Glutamatergic neuron (in vitro differentiated cells): ENCODE measurements at regions not wholly inside any gene's neighbourhood (a gene's known extent, or its start where the extent isn't known, plus 50 kb on each side); places are given as distances from the start of the nearest gene placed in this dataset.
"Not testable (repeated sequence)": the region's sequence is repeated elsewhere in the genome, so short reads cannot be mapped to it uniquely, and the experiment has no call there.

Experiments
- DNase-seq: peaks from one replicate; pipeline ENCODE4 v3.0.0; 2022
- H3K27ac Mint-ChIP-seq: one replicate; pipeline ENCODE4 v1.8.0; 2020; ENCODE audit warnings: mild to moderate bottlenecking, mixed read lengths, inconsistent platforms; ENCODE audit not compliant: unreplicated experiment
- H3K27me3 Mint-ChIP-seq: one replicate; pipeline ENCODE4 v1.8.0; 2020; ENCODE audit warnings: mild to moderate bottlenecking, moderate library complexity, mixed read lengths, inconsistent platforms; ENCODE audit not compliant: unreplicated experiment
- H3K36me3 Mint-ChIP-seq: one replicate; pipeline ENCODE4 v1.8.0; 2020; ENCODE audit warnings: mild to moderate bottlenecking, mixed read lengths, inconsistent platforms; ENCODE audit not compliant: unreplicated experiment
- H3K4me1 Mint-ChIP-seq: one replicate; pipeline ENCODE4 v1.8.0; 2020; ENCODE audit warnings: mild to moderate bottlenecking, low read depth, mixed read lengths, inconsistent platforms; ENCODE audit not compliant: unreplicated experiment
- H3K4me3 Mint-ChIP-seq: one replicate; pipeline ENCODE4 v1.8.0; 2020; ENCODE audit warnings: mild to moderate bottlenecking, mixed read lengths, inconsistent platforms; ENCODE audit not compliant: unreplicated experiment
- H3K9me3 Mint-ChIP-seq: one replicate; pipeline ENCODE4 v1.8.0; 2020; ENCODE audit warnings: mild to moderate bottlenecking, moderate library complexity, mixed read lengths, inconsistent platforms; ENCODE audit not compliant: unreplicated experiment
- TF ChIP-seq, protein P1 (sequence below): fragments of 200-600 bp; sonication (generic); IDR thresholded peaks from one replicate; pipeline ENCODE4 v1.5.0; 2021; ENCODE audit not compliant: partially characterized antibody, unreplicated experiment

- Mint-ChIP-seq H3K27ac (peak overlapping the region; percentile 2), H3K27me3 (peaks cover 4% of the 10 kb centered on the region), H3K9me3 (peaks cover 1% of the 10 kb centered on the region), H3K36me3 (peaks cover 2% of the 10 kb centered on the region), H3K4me1 (peaks cover 31% of the 10 kb centered on the region), H3K4me3 (no peak overlapping the region)
- TF ChIP-seq, protein P1, sequence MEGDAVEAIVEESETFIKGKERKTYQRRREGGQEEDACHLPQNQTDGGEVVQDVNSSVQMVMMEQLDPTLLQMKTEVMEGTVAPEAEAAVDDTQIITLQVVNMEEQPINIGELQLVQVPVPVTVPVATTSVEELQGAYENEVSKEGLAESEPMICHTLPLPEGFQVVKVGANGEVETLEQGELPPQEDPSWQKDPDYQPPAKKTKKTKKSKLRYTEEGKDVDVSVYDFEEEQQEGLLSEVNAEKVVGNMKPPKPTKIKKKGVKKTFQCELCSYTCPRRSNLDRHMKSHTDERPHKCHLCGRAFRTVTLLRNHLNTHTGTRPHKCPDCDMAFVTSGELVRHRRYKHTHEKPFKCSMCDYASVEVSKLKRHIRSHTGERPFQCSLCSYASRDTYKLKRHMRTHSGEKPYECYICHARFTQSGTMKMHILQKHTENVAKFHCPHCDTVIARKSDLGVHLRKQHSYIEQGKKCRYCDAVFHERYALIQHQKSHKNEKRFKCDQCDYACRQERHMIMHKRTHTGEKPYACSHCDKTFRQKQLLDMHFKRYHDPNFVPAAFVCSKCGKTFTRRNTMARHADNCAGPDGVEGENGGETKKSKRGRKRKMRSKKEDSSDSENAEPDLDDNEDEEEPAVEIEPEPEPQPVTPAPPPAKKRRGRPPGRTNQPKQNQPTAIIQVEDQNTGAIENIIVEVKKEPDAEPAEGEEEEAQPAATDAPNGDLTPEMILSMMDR: no peak
- no peak for DNase-seq
Observed at GRCh38 chr12:75684678-75685616, 173.5 kb upstream of the KRR1 start.

- Mint-ChIP-seq H3K27ac (peak overlapping the region; percentile 2), H3K4me1 (peaks cover 29% of the 10 kb centered on the region)
- not testable (repeated sequence) for DNase-seq, H3K4me3 Mint-ChIP-seq, H3K36me3 Mint-ChIP-seq, H3K9me3 Mint-ChIP-seq, H3K27me3 Mint-ChIP-seq
Observed at GRCh38 chr12:75683995-75684586, 172.7 kb upstream of the KRR1 start.

GRCh38 chr12:75683220-75683619 lies 171.8 kb upstream of the KRR1 start:
- Mint-ChIP-seq H3K4me3 (no peak overlapping the region), H3K36me3 (peaks cover 4% of the 10 kb centered on the region), H3K27ac (no peak overlapping the region), H3K27me3 (peaks cover 4% of the 10 kb centered on the region), H3K9me3 (peaks cover 1% of the 10 kb centered on the region), H3K4me1 (peaks cover 29% of the 10 kb centered on the region)
- no peak for DNase-seq
- TF ChIP-seq, protein P1: no peak

DNA sequence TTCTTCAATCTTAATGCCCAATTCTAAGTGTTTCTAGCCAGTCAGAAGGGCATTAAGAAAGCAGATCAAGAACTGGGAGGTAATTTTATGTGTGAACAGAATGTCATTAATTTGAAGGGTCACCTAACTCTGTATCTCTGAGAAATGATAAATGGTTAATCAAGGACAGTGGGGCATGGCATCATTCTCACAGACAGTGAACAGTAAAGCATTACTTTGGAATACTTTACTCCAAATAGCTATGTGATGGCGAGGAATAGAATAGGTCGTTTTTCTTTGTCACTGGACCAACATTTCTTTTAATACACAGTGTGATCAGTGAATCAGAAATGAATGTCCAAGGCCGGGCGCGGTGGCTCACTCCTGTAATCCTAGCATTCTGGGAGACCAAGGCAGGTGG lies 166.1 kb upstream of the KRR1 start:
- H3K4me1 Mint-ChIP-seq: no peaks in the 10 kb centered on the region
- no peak overlapping the region for H3K27ac Mint-ChIP-seq
- peaks cover 4% of the 10 kb centered on the region for H3K36me3 Mint-ChIP-seq
- no peak for DNase-seq
- H3K27me3 Mint-ChIP-seq: no peaks in the 10 kb centered on the region
- no peaks in the 10 kb centered on the region for H3K9me3 Mint-ChIP-seq
- TF ChIP-seq, protein P1: no peak
- H3K4me3 Mint-ChIP-seq: no peak overlapping the region

- no peak overlapping the region for H3K27ac Mint-ChIP-seq
- peaks cover 7% of the 10 kb centered on the region for H3K4me1 Mint-ChIP-seq
- H3K27me3 Mint-ChIP-seq: no peaks in the 10 kb centered on the region
- DNase-seq: no peak
- no peaks in the 10 kb centered on the region for H3K36me3 Mint-ChIP-seq
- H3K9me3 Mint-ChIP-seq: no peaks in the 10 kb centered on the region
- TF ChIP-seq, protein P1: no peak
- no peak overlapping the region for H3K4me3 Mint-ChIP-seq
Observed at GRCh38 chr12:75674393-75674792, 163.0 kb upstream of the KRR1 start.
